ENCODE measurements at regions not wholly inside any gene's neighbourhood (a gene's known extent, or its start where the extent isn't known, plus 50 kb on each side); places are given as distances from the start of the nearest gene placed in this dataset.

DNA sequence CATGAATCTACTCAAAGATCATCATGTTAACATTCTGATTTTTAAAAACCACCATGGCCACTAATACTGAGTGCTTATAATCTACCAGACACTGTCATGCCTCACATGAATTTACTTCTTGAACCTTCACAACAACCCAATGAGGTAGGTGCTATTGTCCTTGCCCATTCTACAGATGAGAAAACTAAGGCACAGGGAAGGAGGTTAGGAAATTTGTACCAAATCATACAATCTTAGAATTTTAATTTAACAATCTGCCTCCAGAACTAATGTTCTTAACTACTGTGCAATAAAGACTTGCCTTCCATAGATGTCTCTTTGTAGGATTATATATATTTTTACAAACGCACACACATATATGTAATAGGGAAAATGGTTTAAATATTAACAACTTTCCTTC lies 269.5 kb downstream of the ALDH8A1 start:
- TF ChIP-seq, protein P1, sequence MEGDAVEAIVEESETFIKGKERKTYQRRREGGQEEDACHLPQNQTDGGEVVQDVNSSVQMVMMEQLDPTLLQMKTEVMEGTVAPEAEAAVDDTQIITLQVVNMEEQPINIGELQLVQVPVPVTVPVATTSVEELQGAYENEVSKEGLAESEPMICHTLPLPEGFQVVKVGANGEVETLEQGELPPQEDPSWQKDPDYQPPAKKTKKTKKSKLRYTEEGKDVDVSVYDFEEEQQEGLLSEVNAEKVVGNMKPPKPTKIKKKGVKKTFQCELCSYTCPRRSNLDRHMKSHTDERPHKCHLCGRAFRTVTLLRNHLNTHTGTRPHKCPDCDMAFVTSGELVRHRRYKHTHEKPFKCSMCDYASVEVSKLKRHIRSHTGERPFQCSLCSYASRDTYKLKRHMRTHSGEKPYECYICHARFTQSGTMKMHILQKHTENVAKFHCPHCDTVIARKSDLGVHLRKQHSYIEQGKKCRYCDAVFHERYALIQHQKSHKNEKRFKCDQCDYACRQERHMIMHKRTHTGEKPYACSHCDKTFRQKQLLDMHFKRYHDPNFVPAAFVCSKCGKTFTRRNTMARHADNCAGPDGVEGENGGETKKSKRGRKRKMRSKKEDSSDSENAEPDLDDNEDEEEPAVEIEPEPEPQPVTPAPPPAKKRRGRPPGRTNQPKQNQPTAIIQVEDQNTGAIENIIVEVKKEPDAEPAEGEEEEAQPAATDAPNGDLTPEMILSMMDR (IDR thresholded peaks at IDR 0.05; ENCODE audit: low read depth, low read length, missing control alignments), result no peak
- no peak for DNase-seq (ENCODE audit: extremely low read depth, low read depth)
- H3K4me3 ChIP-seq (replicated peaks; ENCODE audit: low read depth, low read length), result no peak overlapping the region

DNA sequence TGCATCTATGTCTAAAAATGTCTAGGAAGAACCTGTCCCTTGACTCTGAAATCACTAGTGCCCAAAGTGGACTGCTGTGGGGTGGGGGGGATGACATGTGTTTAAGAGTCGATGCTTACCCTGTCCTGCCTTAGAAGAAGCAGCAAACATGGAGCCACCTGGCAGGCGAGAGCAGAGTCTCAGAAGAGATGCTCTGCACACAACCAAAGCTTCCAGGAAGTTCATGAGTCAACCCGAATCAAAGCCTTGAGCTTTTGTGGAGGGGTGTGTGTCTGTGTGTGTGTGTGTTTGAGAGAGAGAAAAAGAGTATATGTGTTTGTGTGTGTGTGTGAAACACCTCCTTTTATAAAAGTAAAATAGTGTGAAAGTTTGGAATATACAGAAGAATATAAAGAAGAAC lies 269.9 kb downstream of the ALDH8A1 start:
- no peak overlapping the region for H3K4me3 ChIP-seq (replicated peaks; ENCODE audit: low read depth, low read length)

DNA sequence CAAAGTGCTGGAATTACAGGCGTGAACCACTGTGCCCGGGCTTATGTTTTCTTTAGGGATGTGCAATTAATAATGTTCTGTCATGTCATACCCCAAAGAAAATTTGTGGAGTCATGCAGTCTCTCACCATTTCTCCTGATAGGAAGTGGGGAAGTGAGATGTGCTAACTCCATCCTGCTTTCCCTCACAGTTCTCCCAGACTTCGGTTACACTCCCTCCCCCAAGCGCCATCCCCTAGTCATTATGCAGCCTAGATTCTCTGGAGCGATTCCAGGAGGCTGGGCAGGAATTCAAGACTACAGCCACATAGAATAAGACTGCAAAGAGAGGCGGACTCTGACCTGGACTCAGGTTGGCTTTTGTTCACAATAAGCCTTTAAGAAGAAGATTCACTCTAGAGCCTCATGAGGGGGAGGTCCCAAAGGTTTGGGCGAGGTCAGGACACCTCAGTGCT lies 271.4 kb downstream of the ALDH8A1 start:
- TF ChIP-seq, protein P1 (IDR thresholded peaks at IDR 0.05; ENCODE audit: low read depth, low read length, missing control alignments), result no peak
- peak; percentile 14 for DNase-seq (ENCODE audit: extremely low read depth, low read depth)
- H3K4me3 ChIP-seq (replicated peaks; ENCODE audit: low read depth, low read length), result no peak overlapping the region

More for the DNA sequence above, 269.9 kb downstream of the ALDH8A1 start:
- TF ChIP-seq, protein P1 (IDR thresholded peaks at IDR 0.05; ENCODE audit: low read depth, low read length, missing control alignments), result no peak
- DNase-seq (ENCODE audit: extremely low read depth, low read depth), result no peak

DNA sequence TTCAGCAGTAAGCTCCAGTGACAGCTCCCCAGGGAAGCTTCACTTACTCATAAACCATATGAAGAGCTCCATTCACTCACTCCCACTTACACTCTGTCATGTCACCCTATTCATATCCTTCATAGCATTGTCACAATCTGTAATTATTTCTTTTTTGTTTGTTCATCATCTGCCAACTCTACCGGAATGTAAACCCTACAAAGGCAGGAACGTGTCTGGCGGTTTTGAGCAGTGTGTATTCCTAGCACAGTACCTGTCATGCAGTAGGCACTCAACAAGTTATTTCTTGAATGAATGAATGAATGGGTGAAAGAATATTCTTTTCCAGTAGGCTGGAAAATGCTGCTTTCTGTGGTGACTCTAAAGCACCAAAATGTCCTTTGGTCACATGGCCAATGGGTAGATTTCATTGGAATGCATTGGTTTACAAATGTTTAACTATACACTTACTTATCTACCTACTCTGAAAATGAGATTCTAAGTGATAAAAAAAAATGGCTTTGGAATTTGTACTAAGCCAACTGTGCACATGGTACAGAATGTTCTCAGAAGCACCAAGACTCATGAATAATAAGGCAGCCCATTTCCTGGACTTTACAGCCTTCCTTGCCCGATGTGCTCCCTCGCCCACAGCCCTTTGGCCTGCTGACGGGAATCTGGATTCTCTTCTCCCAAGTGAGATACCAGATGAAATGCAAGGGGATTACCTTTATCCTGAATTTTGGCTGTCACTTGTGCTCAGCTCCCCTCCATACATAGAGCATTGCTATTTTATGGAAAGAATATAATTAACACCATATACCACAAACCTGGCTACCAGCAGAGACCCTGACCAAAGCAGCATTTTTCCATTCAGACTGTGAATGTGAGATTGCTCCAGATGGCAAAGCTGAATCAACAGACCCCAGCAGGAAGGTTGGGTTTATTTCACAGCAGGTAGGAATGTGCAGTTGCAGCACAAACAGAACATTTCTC lies 273.3 kb downstream of the ALDH8A1 start:
- TF ChIP-seq, protein P1 (IDR thresholded peaks at IDR 0.05; ENCODE audit: low read depth, low read length, missing control alignments), result no peak
- no peak overlapping the region for H3K4me3 ChIP-seq (replicated peaks; ENCODE audit: low read depth, low read length)
- DNase-seq (ENCODE audit: extremely low read depth, low read depth), result peak; percentile 4

DNA sequence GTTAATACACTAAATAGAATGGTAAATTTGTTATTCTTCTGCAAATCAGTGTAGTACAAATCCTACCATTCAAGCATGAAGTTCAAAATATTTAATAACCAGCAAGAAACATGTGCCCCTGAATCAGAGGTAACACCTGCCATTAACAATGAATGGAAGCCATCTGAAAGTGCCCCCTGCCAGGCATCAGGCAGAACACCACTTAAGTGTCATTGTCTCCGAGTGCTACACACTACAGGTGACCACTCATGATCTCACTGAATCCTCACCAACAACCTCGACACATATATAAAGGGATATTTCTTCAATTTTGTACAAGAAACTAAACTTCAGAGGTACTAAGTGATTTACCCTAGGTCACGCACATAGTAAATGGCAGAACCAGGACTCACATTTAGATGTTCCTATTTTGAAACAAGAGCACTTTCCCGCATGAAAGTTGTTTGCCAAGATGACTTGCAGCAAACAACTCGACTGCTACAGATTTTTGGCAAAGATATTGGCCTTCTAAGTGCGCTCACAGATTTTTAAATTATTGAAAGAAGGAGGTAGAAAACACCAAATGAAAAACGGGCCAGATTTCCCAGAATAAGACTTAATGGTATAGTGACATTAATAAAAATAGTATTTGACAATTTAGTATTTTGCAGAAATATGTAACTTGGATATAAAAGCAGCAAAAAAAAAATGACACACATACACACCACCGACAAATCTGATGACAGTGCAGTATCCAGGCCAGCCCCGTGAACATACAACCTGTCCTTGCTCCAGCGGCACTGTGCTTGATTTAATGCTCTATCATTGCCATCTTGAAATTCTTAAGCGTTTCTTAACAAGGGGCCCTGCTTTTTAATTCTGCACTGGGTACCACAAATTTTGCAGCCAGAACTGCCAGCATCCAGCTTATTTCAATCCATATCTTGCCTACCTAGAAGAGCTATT lies 274.5 kb downstream of the ALDH8A1 start:
- DNase-seq (ENCODE audit: extremely low read depth, low read depth), result no peak
- TF ChIP-seq, protein P1 (IDR thresholded peaks at IDR 0.05; ENCODE audit: low read depth, low read length, missing control alignments), result no peak
- H3K4me3 ChIP-seq (replicated peaks; ENCODE audit: low read depth, low read length), result no peak overlapping the region

DNA sequence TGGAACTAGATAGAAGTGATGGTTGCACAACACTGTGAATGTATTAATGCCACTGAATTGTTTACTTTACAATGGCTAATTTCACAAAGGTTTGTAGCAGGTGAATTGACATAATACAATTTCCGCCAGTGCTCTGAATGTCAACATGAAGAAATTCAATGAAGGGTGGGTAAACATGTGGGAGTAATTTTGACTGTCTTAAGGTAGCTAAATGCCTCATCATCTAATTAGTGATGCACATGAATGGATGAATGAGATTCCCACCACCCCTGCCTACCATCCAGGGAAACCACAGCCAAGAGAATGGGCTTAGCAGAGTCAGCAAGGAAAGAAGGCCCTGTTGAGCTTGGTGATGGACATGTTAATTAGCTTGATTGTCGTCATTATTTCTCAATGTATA lies 275.3 kb downstream of the ALDH8A1 start:
- no peak overlapping the region for H3K4me3 ChIP-seq (replicated peaks; ENCODE audit: low read depth, low read length)
- no peak for DNase-seq (ENCODE audit: extremely low read depth, low read depth)
- TF ChIP-seq, protein P1 (IDR thresholded peaks at IDR 0.05; ENCODE audit: low read depth, low read length, missing control alignments), result no peak

Data from HFF-Myc (cell line).